ENCODE measurements at regions not wholly inside any gene's neighbourhood (a gene's known extent, or its start where the extent isn't known, plus 50 kb on each side); places are given as distances from the start of the nearest gene placed in this dataset.
"Not testable (repeated sequence)": the region's sequence is repeated elsewhere in the genome, so short reads cannot be mapped to it uniquely, and the experiment has no call there.

DNA sequence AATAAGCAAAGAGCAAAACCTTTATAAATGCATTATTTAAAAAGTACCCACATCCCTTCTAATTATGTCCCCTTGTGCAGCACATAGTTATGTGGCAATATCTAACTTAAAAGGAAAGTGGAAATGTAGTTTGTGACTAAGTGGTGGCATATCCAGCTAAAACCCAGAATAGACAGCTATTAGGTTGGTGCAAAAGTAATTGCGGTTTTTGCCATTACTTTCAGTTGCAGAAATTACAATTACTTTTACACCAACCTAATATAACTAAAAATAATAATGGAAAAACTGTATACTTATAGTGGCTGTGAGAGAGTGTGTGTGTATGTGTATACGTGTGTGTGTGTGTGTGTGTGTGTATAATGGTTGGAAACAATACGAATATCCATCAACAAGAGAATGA is 1108.1 kb upstream of the CNTN5 start:
- in situ Hi-C loops (cut with HindIII; ENCODE audit: low pct_unique_long_range_greater_than_20kb, low sequenced_read_pairs) = no loop called here
- no peak for DNase-seq (ENCODE audit: low read depth)

DNA sequence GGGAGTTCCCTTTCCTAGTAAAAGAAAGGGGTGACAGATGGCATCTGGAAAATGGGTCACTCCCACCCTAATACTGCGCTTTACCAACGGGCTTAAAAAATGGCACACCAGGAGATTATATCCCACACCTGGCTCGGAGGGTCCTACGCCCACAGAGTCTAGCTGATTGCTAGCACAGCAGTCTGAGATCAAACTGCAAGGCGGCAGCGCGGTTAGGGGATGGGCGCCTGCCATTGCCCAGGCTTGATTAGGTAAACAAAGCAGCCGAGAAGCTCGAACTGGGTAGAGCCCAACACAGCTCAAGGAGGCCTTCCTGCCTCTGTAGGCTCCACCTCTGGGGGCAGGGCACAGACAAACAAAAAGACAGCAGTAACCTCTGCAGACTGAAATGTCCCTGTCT is 1097.8 kb upstream of the CNTN5 start:
- DNase-seq (ENCODE audit: low read depth); in situ Hi-C loops (cut with HindIII; ENCODE audit: low pct_unique_long_range_greater_than_20kb, low sequenced_read_pairs): not testable (repeated sequence)

GRCh38 chr11:97934572-97935208 is 1086.1 kb upstream of the CNTN5 start:
- no peak for DNase-seq (ENCODE audit: low read depth)
- in situ Hi-C loops (cut with HindIII; ENCODE audit: low pct_unique_long_range_greater_than_20kb, low sequenced_read_pairs) = no loop called here

GRCh38 chr11:97937501-97937900 is 1083.2 kb upstream of the CNTN5 start:
- in situ Hi-C loops (cut with HindIII; ENCODE audit: low pct_unique_long_range_greater_than_20kb, low sequenced_read_pairs) = no loop called here
- peak; percentile 5 for DNase-seq (ENCODE audit: low read depth)

- in situ Hi-C loops (cut with HindIII; ENCODE audit: low pct_unique_long_range_greater_than_20kb, low sequenced_read_pairs) = no loop called here
Observed at GRCh38 chr11:97938789-97939188, 1082.0 kb upstream of the CNTN5 start.

DNA sequence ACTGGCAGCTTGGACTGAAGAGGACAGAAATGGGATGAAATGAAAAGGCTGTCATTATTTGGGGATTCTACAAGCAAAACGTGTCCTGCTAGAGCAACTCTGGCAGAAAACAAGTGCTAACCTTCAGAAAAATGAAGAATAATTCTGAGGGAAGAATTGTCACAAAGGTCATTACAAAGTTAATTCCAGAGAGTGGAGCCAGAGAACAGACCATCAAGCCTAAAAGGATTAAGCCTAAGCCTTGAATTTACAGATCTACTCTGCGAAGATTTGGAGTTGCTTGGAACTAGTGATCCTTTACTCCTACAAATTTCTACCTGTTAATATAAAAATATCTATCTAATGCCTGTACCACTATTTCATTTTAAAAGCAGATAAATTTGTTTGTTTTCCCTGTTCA is 1077.3 kb upstream of the CNTN5 start:
- no peak for DNase-seq (ENCODE audit: low read depth)

More at GRCh38 chr11:97938789-97939188, 1082.0 kb upstream of the CNTN5 start:
- no peak for DNase-seq (ENCODE audit: low read depth)

DNA sequence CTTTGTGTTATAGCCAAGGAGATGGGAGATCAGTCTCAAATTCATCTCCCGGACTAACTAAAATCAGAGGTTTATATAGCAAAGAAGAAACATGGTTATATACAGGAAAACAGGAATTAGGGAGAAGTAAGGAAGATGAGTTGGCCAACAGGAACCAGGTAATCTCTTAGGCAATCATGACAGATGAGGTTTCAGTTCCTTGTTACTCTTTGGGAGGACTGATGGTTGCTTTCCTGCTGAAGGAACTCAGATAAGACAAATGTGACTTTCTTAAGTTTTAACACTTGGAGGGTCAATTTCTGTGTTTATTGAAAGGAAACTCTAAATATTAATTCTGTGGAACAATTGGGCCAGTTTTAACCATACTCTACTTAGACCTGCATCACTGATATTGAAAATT is 1072.0 kb upstream of the CNTN5 start:
- in situ Hi-C loops (cut with HindIII; ENCODE audit: low pct_unique_long_range_greater_than_20kb, low sequenced_read_pairs) = no loop called here

More for the DNA sequence above, 1077.3 kb upstream of the CNTN5 start:
- in situ Hi-C loops (cut with HindIII; ENCODE audit: low pct_unique_long_range_greater_than_20kb, low sequenced_read_pairs) = no loop called here

DNA sequence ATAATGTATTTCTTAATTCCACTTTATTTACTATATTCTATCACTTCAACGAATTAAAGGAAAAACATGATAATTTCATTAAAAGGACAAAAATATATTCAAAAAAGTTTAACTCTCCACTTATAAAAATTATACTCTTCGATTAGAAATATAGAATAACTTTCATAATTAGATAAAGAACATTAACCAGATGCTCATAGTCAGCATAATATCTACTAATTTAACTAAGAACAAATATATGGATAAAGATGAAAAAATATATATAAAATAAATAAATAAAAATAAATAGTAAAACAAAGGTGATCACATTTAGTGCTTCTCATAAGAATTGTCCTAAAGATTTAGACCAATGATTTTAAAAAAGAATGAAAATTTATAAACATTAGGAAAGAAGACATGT is 1065.2 kb upstream of the CNTN5 start:
- in situ Hi-C loops (cut with HindIII; ENCODE audit: low pct_unique_long_range_greater_than_20kb, low sequenced_read_pairs) = no loop called here

More for the DNA sequence above, 1072.0 kb upstream of the CNTN5 start:
- DNase-seq (ENCODE audit: low read depth) = no peak

GRCh38 chr11:97956904-97957303 is 1063.8 kb upstream of the CNTN5 start:
- DNase-seq (ENCODE audit: low read depth) = no peak
- in situ Hi-C loops (cut with HindIII; ENCODE audit: low pct_unique_long_range_greater_than_20kb, low sequenced_read_pairs) = no loop called here

More for the DNA sequence above, 1065.2 kb upstream of the CNTN5 start:
- no peak for DNase-seq (ENCODE audit: low read depth)

DNA sequence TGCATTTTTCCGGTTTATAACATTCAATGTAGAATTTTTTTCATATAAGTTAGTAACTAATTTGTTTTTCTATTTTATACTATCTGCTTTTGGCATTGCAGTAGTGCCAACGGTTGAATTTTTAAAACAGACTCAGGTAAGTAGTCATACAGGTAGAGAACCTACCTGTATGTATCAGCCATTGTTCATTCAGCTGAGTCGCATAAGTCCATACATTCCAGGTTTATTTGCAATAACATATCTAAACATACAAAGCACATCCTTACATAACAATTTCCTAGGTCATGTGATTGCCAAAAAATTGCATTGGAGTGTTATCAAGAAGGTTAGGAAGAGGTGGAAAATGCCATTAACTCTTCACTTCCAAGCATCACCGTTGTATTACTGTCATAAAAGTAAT is 1059.3 kb upstream of the CNTN5 start:
- in situ Hi-C loops (cut with HindIII; ENCODE audit: low pct_unique_long_range_greater_than_20kb, low sequenced_read_pairs) = no loop called here
- no peak for DNase-seq (ENCODE audit: low read depth)

DNA sequence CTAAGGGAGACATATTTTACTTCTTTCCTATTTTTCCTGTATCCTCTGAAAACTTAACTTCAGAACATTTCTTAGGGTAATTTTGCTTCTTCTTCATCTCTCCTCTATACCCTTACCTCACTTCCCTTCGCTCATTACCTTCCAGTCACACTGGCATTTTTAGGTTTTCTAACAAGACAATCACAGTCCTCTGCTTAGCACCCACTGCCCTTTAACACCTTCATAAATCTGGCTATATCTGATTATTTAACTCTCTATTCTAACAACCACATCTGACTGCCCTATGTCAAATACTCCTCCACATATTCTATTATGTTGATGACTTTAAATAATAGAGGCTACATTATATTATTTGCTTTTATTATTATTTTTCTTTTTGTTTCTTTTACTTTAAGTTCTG is 1058.0 kb upstream of the CNTN5 start:
- no peak for DNase-seq (ENCODE audit: low read depth)
- in situ Hi-C loops (cut with HindIII; ENCODE audit: low pct_unique_long_range_greater_than_20kb, low sequenced_read_pairs) = no loop called here

- DNase-seq (ENCODE audit: low read depth) = no peak
- in situ Hi-C loops (cut with HindIII; ENCODE audit: low pct_unique_long_range_greater_than_20kb, low sequenced_read_pairs) = no loop called here
Observed at GRCh38 chr11:97963528-97964331, 1057.0 kb upstream of the CNTN5 start.

- DNase-seq (ENCODE audit: low read depth) = no peak
- in situ Hi-C loops (cut with HindIII; ENCODE audit: low pct_unique_long_range_greater_than_20kb, low sequenced_read_pairs) = no loop called here
Observed at GRCh38 chr11:97964332-97965004, 1056.3 kb upstream of the CNTN5 start.

GRCh38 chr11:97965849-97966646 is 1054.7 kb upstream of the CNTN5 start:
- in situ Hi-C loops (cut with HindIII; ENCODE audit: low pct_unique_long_range_greater_than_20kb, low sequenced_read_pairs) = no loop called here
- DNase-seq (ENCODE audit: low read depth) = no peak

GRCh38 chr11:97966901-97967300 is 1053.8 kb upstream of the CNTN5 start:
- in situ Hi-C loops (cut with HindIII; ENCODE audit: low pct_unique_long_range_greater_than_20kb, low sequenced_read_pairs) = no loop called here
- DNase-seq (ENCODE audit: low read depth) = no peak

- in situ Hi-C loops (cut with HindIII; ENCODE audit: low pct_unique_long_range_greater_than_20kb, low sequenced_read_pairs) = no loop called here
- no peak for DNase-seq (ENCODE audit: low read depth)
Observed at GRCh38 chr11:97968071-97968470, 1052.7 kb upstream of the CNTN5 start.

DNA sequence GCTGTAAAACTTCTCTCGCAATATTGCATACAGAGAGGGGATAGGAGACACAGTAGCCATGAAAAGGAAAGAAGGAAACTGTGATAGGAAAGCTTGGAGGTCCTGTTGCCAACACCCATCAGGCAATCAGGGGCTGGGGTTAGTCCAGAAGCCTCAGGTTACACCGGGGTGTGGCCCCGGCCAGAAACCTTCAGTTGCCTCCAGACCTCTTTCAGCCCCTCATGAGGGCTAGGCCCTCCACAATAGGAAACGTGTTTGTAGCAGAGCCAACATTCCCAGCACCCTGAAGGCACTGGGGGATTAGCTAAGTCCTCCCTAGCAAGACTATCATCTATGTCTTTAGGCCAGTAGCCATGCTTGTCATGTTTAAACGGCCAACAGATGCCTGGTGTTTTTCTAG is 1048.0 kb upstream of the CNTN5 start:
- DNase-seq (ENCODE audit: low read depth) = no peak
- in situ Hi-C loops (cut with HindIII; ENCODE audit: low pct_unique_long_range_greater_than_20kb, low sequenced_read_pairs) = no loop called here

DNA sequence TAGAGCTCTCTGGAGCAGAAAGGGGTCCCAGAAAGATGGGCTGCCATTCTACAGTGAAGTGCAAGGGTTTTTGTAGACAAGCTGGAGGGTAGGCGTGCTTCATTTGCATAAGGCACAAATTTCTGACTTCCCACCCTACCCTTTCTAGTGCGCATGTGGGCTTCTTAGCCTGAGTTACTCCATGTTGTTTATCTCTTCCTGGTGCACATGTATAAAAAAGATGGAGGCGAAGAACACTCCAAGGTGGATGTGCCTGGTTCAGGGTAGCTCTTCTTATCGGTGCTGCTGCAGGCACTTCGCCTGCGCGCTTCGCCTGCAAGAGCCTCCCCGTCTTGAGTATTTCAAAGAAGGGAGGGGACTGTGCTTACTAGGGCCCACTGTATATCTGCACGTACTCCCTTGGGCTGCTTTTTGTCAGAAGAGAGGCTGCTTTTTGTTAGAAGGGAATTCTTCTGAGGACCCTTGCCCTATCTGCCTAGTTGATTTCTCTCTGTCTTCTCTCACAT is 1047.3 kb upstream of the CNTN5 start:
- no peak for DNase-seq (ENCODE audit: low read depth)
- in situ Hi-C loops (cut with HindIII; ENCODE audit: low pct_unique_long_range_greater_than_20kb, low sequenced_read_pairs) = no loop called here

All from Caki2 (cell line).